Nephron (organoid): ENCODE measurements at regions not wholly inside any gene's neighbourhood (a gene's known extent, or its start where the extent isn't known, plus 50 kb on each side); places are given as distances from the start of the nearest gene placed in this dataset.
A peak's percentile ranks its signal among the peaks of the same experiment; 100 is the strongest.

ENCODE experiments used
- H3K27ac Mint-ChIP-seq, 3 experiments: 2 replicates each; pipeline ENCODE4 v1.8.0; 2020; ENCODE audit warnings: mixed read lengths in 3 of 3, mild to moderate bottlenecking in 2 of 3, moderate library complexity in 1 of 3
- H3K27me3 Mint-ChIP-seq: 2 replicates; pipeline ENCODE4 v1.8.0; 2021; ENCODE audit warnings: low read depth, mild to moderate bottlenecking, moderate library complexity, mixed read lengths
- H3K36me3 Mint-ChIP-seq: 2 replicates; pipeline ENCODE4 v1.8.0; 2020; ENCODE audit warnings: low read depth, mixed read lengths
- H3K4me1 Mint-ChIP-seq: 2 replicates; pipeline ENCODE4 v1.8.0; 2020; ENCODE audit warnings: mixed read lengths
- H3K4me3 Mint-ChIP-seq, 3 experiments: 2 replicates each; pipeline ENCODE4 v1.8.0; 2020; ENCODE audit warnings: mild to moderate bottlenecking in 3 of 3, mixed read lengths in 3 of 3, moderate library complexity in 2 of 3
- H3K9me3 Mint-ChIP-seq: 2 replicates; pipeline ENCODE4 v1.8.0; 2020; ENCODE audit warnings: mixed read lengths
- CTCF ChIP-seq, 3 experiments: fragments of 200-600 bp; sonication (generic); IDR thresholded peaks; one replicate each; pipeline ENCODE4 v1.5.0; 2021; ENCODE audit warnings: antibody characterized with exemption in 3 of 3; ENCODE audit not compliant: unreplicated experiment in 3 of 3

GRCh38 chr2:18829976-18830375 is 240.6 kb upstream of the NT5C1B start:
- Mint-ChIP-seq H3K36me3 (no peaks in the 10 kb centered on the region), H3K4me3 (peak overlapping the region in 2 of 3 experiments; percentile 6 to 14), H3K27me3 (peaks cover 13% of the 10 kb centered on the region), H3K4me1 (peaks cover 48% of the 10 kb centered on the region), H3K9me3 (no peaks in the 10 kb centered on the region), H3K27ac (peak overlapping the region; percentile 67 to 89 (median 83))
- TF ChIP-seq CTCF (IDR thresholded peaks at IDR 0.05; ENCODE audit: unreplicated experiment in 3 of 3), result no peak

GRCh38 chr2:18829251-18829902 is 240.0 kb upstream of the NT5C1B start:
- peaks cover 42% of the 10 kb centered on the region for H3K4me1 Mint-ChIP-seq
- H3K9me3 Mint-ChIP-seq, result no peaks in the 10 kb centered on the region
- H3K27me3 Mint-ChIP-seq, result peaks cover 11% of the 10 kb centered on the region
- no peak for TF ChIP-seq CTCF (IDR thresholded peaks at IDR 0.05; ENCODE audit: unreplicated experiment in 3 of 3)
- H3K27ac Mint-ChIP-seq, result peak overlapping the region; percentile 67 to 89 (median 83)
- no peaks in the 10 kb centered on the region for H3K36me3 Mint-ChIP-seq
- H3K4me3 Mint-ChIP-seq, result peak overlapping the region in 2 of 3 experiments; percentile 6 to 14

DNA sequence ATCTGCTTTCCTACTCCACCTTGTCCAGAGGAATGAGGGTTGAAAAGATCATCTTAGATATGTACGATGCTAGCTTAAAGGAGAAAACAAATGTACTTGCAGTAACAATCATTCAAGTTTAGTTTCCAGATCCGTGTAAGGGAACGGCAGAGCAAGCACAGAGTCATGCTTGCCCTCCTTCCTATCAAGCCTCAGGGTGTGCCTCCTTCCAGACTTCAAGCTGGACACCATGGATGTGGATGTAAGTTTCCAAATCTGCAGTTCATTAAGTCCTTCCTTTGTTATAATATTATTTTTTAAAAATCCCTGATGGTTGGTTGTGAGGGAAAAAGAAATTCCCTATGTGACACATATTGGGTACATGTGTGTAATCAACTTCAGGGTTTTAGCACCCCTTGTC is 238.9 kb upstream of the NT5C1B start:
- H3K4me1 Mint-ChIP-seq, result peaks cover 36% of the 10 kb centered on the region
- H3K27ac Mint-ChIP-seq, result peak overlapping the region in 1 of 3 experiments; percentile 64
- TF ChIP-seq CTCF (IDR thresholded peaks at IDR 0.05; ENCODE audit: unreplicated experiment in 3 of 3), result no peak
- H3K27me3 Mint-ChIP-seq, result peaks cover 5% of the 10 kb centered on the region
- H3K9me3 Mint-ChIP-seq, result peaks cover 4% of the 10 kb centered on the region
- H3K4me3 Mint-ChIP-seq, result no peak overlapping the region
- no peaks in the 10 kb centered on the region for H3K36me3 Mint-ChIP-seq

GRCh38 chr2:18825838-18826237 is 236.5 kb upstream of the NT5C1B start:
- H3K4me3 Mint-ChIP-seq, result no peak overlapping the region
- H3K4me1 Mint-ChIP-seq, result peaks cover 19% of the 10 kb centered on the region
- H3K36me3 Mint-ChIP-seq, result no peaks in the 10 kb centered on the region
- peaks cover 4% of the 10 kb centered on the region for H3K9me3 Mint-ChIP-seq
- peaks cover 3% of the 10 kb centered on the region for H3K27me3 Mint-ChIP-seq
- peak overlapping the region in 2 of 3 experiments; percentile 3 to 7 for H3K27ac Mint-ChIP-seq
- no peak for TF ChIP-seq CTCF (IDR thresholded peaks at IDR 0.05; ENCODE audit: unreplicated experiment in 3 of 3)

DNA sequence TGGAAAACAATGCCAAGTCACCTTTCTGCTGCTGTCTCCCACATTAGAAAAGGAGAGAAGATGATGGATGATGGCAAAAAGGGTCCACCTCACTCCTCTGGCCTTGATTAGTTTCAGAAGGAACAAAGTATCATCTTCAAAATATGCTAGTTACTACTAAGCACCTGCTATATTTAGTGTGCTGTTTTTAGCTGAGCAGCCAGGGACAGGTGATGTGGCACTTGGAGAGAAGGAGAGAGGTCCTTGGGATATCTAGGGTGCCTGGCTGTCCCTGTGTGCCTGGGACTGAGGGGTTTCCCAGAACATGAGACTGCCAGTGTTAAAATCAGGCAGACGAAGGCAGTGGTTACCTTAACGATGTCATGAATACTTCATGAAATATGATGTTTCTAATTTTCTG is 235.5 kb upstream of the NT5C1B start:
- Mint-ChIP-seq H3K9me3 (peaks cover 4% of the 10 kb centered on the region), H3K4me3 (no peak overlapping the region), H3K36me3 (no peaks in the 10 kb centered on the region), H3K27ac (no peak overlapping the region), H3K27me3 (peaks cover 3% of the 10 kb centered on the region), H3K4me1 (peaks cover 12% of the 10 kb centered on the region)
- no peak for TF ChIP-seq CTCF (IDR thresholded peaks at IDR 0.05; ENCODE audit: unreplicated experiment in 3 of 3)

DNA sequence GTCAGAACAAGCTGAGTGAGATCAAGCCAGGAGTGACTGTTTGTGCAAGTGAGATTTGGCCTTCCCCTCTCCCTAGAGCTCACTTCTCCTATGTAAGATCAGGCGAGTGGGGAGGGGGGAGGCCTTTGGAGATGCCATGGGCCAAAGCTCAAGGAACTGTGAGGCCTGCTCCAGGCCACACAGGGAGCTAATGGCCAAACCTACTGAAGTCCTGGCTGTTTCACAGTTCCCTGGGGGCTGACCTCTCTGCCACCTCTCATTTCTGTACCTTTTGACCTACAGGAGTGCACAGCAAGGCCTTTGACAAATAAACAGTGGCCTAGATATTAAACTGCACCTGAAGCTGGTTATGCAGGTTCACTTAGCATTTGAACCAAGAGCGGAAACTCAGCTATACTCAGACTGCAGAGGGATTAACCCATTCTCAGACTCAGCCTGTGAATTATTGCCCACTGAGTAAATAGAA is 235.0 kb upstream of the NT5C1B start:
- no peak for TF ChIP-seq CTCF (IDR thresholded peaks at IDR 0.05; ENCODE audit: unreplicated experiment in 3 of 3)
- Mint-ChIP-seq H3K27me3 (peaks cover 3% of the 10 kb centered on the region), H3K36me3 (no peaks in the 10 kb centered on the region), H3K9me3 (peaks cover 4% of the 10 kb centered on the region), H3K27ac (peak overlapping the region in 2 of 3 experiments; percentile 40 to 46), H3K4me1 (peaks cover 7% of the 10 kb centered on the region), H3K4me3 (no peak overlapping the region)
